ENCODE measurements at regions not wholly inside any gene's neighbourhood (a gene's known extent, or its start where the extent isn't known, plus 50 kb on each side); places are given as distances from the start of the nearest gene placed in this dataset.
"Not testable (repeated sequence)": the region's sequence is repeated elsewhere in the genome, so short reads cannot be mapped to it uniquely, and the experiment has no call there.

DNA sequence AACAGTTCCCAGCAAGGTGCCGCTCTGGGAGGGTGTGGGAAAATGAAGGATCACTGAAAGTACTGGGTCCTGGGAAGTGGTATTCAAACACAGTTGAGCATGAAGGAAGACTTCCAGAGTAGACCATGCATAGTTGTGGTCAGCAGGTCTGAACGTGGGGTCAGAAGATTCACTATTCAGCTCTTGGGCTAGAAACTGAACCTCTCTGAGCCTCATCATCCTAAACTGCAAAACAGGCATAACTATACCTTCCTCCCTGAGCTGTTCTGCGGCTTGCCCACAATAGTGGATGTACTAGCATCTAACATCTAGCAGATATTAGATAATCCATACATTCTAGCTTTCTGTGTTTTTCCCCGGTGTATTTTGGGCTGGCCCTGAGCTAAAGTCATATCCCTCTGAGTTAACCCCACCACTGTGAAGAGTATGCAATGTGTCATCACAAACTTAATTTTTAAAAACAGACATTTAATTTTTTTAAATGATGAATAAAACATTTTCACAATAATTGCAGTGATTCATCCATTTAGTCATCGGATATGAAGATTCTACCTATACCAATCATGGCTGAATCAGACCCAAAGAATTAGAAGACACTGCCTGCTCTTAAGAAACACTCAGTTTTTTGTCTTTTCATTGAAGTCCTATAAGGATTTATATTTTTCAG, 179.1 kb downstream of the BLID start:
- DNase-seq, result peak; percentile 91

DNA sequence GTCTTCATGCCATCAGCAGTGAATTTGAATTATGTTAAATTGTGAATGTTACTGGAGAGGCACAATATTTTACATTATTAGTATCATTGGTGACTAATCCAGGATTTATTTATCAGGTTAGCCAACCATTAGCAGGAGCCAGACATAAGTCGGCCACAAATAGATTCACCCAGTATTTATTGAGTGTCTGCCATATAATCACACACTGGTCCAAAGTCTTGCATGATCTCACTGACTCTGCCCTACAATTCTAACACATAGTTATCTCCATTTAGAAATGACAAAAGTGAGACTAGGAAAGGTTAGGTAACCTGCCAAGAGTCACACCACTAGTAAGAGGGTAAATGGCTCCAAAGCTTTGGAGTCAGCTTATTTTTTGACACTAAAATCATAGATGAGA, 179.6 kb downstream of the BLID start:
- peak; percentile 10 for DNase-seq

DNA sequence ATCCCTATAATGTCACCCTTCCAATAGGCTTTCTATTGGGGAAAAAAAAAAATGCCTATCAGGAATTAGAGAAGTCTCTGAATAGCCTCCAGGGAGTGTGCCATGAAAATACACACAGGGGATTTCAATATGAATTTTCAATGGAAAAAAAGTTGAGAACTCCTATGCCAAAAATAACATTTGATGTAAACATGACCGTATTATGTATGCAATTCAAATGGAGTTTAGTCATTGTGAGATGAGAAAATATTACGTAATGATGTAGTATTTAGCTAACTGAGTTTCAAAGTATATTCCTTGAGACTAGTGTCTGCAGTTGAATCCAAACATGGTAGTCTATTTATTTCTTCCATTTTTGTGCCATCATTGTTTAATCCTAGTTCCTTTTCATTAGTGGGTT, 182.3 kb downstream of the BLID start:
- DNase-seq, result peak; percentile 54

DNA sequence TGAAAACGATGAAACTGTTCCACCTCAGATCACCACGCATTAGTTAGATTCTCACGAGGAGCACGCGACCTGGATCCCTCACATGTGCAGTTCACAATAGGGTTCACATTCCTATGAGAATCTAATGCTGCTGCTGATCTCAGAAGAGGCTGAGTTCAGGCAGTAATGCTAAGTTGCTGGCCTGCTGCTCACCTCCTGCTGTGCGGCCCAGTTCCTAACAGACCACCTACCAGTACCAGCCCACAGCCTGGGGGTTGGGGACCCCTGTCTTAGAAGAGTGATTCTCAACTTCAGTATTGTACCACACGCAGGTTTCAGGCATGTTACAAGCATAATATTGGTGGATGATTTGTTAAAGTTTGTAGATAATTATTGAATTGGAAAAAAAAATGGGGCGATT, 182.7 kb downstream of the BLID start:
- no peak for DNase-seq

DNA sequence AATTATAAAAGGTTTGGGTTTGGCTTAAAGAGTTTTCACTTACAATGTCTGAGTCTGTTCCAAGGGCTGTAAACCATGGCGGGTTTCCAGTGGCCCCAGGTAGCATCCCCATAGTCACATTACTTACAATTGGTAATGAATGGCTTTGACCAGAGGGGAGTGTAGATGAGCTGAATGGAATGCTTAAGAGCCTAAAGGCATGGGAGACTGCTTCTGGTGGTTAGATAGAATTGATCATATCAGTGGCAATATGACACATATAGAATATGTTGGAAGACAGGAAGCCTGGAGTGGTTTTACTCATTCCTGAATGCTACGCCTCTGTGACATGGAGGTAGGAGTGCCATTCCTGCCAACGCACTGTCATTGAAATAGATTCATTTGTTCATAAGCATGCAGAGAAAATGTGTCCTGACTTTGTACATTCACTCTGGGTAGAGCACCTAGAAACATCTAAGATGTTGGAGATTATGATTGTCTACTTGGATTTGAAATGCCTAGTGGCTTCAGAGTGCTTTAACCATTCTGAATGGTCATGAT, 183.3 kb downstream of the BLID start:
- no peak for DNase-seq

DNA sequence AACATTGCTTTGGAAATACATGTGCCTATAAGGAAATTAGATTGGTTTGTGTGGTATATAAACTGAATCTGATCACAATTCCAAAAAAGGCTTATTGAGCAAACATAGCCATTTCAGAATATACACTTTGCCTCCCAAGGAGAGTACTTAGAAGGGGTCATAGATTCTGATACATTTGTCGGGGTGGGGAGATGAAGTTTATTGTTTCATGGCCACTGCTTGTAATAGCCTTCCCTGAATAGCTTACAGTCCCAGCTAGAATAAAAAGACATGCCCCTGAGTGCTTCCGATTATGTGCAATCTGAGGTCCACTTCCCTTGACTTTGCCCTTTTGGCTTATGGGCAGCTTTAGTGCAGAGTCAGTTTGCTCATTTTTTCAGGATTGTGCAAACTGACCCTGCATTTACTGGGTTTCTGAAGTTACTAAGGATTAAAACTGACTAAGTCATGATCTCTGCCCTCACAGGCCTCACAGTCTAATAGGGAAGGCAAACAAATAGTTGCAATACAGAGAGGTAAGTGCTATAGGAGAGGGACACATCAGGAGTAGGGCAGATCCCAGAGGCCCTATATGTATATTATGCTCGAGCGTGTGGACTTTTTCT, 184.2 kb downstream of the BLID start:
- peak; percentile 71 for DNase-seq

DNA sequence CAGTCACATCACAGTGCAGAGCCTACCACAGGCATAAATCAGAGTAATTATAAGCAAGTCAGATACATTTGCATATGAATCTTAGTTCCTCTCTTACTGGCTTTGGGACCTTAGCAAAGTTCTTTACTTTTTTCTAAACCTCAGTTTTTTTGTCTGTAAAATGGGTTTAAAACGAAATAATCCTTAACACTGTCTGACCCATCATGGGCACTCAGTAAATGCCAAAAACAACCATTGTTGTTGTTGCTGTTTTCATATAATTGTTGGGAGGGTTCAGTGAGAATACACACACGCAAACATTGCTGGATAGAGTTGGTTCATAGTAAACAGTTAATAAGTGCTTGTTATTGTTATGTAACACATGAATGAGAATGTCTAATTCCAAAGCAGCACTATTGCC, 184.9 kb downstream of the BLID start:
- DNase-seq, result no peak

DNA sequence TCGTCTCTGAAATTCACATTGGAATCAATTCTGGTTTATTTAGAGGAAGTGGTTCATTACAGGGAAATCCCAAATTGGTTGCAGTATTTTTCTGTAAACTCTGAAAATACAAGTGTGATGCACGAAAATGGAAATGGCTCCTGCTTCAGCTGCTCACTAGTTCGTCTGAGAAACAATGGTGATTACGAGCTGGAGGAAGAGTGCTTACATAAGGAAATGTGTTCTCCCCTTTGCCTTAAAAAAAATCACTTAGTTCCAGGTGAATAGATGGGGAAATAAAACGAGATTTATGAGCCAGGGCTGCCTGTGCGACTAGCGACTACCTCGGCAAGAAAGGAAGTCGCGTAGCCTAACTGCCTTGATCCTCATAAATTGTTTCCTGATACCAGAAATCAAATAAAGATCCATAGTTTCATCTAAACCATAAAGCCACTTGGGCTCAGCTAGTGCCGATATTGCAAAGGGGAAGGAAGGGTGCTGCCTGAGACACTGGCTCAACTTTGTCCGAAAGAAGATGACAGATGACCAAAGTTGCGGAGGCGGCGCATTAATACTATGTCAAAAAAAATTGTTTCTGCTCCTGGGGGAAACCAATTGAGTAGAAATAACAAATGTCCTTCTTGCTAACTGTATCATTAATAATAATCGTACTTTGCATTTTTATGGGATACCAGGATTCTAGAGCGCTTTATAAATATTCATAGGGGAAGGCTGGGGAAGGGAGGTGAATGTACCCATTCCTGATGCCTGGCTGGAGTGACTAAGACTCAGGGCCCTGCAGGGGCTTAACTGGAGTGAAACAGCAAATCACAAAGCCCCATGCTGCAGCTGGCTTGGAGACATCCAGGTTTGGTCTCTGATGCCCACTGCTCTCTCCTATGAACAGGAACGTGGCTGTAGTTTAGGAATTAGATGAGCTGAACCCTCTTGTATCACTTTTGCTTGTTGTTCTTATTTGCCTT, 185.7 kb downstream of the BLID start:
- no peak for DNase-seq

DNA sequence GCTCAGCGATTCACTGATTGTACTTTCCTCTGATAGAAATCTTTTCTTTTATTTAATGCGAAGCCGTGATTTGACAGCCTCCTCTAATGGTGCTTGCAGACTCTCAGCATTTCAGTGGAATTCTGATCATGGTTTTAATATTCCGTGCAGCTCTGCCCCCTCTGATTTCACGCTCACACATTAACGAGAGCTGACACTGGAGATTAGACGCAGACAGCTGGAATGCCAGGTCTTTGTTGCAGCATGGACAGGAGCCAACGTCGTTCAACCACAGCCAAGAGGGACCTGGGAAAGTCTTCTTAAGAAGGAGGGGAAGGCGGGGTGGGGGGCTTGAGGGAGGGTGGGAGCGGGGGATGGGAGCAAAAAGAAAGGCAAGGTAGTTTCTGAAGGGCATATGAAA, 186.4 kb downstream of the BLID start:
- DNase-seq, result peak; percentile 35

DNA sequence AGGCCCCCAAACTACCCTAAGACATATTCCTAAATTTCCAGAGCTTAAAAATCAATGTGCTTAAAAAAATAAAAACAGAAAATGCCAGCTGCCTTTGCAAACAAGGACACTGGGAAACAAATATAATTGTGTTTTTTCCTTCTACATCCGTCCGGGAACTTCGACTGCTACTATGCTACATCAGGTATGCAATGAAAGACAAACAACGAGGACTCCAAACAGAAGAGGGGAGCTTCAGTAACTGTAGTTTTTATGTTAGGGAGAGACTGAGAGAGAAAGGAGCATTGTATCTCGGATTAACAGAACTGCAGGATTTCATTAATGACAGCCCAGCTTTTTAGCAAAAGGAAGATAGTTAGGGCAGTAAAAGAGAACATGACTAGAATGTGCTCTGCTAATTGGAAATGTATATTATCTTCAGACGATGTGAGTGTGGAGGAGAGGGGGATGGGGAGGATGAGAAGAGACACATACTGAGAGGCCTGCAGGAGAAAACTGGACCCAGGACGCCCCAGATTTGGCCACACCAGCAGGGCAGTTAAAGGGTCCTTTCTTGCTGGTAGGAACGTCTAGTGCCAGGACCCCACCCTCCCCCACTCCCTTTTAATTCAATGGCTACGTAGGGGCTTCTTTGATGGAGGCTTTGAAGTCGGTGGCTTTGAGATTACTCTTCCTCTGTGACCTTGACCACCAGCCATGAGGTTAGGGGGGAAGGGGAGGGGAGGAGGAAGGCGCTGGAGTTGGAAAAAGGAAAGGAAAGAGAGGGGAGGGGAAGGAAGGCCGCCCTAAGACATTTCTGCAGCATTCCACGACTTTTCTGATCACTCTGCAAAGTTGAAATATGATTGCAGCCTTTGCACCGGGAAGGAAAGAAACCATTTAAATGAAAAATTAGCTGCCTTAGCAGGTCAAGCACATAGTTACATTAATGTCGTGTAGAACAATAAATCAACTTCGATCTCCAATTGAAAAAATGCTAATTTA, 187.1 kb downstream of the BLID start:
- no peak for DNase-seq

DNA sequence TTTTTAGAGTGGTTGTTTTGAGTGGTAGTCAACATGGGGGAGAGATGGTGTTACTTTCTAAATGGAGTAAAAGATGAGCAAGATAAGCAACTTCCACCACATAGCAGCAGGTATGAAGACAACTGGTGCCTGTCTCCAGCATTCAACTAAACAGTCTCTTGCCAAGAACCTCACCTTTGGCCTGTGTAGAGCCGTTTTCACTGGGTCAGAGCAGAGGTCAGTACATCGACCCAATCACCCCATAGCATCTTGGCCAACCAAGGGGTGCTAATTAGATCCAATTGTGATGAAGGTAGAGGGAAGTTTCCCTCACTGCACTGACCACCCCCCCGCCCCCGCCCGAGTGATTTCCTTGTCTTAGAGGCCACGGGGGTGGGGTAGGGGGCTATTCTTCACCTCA, 188.2 kb downstream of the BLID start:
- DNase-seq, result no peak

DNA sequence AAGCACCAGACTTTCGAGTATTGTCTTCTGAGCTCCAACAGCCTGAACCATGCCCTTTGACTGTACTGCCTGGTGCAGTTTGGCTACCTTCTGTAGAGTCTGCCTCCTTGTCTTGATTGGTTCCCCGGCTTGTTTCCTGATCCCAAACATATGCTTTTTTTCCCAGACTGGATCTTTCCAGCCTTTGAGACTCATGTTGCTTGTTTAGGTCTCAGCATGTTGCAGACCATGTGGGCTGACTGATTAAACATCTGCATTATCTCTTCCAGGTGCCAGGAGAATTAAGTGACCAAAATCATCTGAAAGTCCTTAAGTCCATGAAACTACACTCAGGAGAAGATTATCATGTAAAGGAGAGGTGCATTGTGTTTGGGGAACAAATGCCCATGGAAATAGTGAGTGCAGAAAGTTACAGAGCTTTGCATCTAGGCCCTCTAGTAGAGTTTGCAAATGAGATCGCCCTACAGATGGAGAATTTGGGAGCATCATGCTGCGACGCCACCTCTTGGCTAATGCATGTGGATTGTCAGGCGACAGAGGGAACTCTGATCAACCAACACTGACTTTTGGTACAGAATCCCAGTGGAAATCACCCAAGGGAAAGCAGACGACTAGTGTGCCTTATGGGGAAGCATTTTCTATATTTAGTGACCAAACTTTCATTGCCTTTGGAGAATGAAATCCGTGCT, 188.8 kb downstream of the BLID start:
- DNase-seq, result no peak

DNA sequence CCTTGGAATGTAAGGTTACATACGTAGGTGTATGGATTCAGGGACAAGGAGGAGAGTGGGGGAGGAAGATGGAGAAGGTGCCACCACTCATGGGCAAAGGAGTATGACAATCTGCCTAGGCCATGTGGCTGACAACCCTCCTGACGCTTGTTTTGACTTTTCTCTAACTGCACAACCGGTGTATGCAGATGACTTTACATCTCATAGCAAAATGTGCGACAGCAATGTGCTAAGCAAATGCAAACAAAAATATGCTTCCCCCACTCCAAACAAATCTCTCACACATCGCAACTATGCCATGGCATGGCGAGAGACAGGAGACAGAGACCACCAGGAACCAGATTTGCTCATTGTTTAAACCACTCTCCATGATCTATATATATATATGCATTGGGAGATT, 191.8 kb downstream of the BLID start:
- no peak for DNase-seq

DNA sequence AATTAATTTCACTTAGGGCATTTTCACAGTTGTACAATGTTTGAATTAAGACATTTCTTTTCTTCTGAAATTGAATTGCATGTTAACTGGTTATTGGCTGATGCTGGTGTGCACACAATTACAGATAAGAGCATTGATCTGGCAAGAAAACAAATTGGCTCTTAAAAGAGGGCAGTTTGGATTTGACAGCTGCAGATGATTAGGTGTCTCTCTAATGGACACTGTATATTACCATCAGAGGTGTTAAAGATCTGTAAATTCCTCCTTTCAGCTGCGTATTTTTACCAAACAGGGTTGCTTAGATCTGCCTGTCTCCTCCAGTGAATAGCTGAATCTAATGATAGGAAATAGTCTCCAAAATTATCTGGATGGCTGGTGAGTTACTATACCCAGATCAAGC, 198.5 kb downstream of the BLID start:
- DNase-seq, result no peak

DNA sequence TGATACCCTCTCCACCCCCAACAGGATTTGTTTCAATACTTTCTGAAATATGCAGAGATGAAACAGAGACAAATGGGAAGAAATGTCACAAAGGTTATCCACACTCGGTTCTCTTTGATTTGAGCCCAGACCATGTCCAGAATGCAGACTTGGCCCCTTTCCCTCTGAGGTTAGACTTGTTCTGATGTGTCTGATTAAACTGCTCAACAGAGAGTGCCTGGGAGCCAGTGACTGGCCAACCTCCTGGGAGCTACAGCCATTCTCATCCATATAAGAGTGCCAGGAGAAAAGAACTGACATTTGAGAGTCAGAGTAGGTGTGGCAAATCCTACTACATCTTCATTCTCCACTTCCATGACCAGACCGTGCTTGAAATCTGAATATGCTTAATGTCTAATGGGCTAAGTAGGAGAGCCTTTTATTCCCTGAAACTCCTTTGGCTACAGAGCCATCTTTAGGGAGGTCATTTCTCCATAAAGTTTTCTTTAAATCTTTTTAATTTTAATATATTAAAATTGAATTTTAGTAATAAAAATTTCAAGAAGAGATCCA, 201.4 kb downstream of the BLID start:
- no peak for DNase-seq

DNA sequence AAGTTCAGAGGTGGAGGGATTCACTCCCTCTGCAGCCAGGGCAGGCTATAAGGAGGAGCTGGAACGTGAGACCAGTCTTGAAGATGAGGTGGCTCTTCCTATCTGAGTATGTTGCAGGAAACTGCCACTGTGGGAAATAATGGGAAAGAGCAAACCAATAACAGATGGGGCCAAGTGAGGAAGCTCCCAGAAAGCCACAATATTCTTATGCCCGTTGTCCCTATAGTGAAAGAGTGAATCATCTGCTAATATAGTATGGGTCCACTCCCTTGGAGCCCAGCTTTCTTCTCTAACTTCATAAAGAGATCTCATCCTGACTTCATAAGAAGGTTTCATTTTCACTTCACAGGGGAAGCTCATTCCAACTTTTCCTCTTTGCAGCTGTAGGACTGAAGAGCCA, 206.4 kb downstream of the BLID start:
- no peak for DNase-seq

DNA sequence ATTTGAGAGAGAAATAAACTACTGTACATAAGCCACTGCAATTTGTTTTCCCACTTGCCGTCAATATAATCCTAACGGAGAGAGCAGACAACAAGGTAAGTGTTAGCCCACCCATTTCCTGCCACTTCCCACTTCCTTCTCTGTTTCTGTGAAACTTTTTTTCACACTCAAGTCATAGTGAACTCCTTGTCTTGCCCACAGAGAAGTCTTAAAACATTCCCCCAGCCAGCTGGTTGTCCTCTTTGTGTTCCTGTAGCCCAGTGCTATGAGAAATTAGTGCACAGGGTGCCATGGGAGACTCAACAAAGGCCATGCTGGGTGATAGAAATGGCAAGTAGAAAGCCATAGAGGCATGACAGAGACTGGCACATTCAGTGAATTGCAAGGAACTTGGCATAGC, 208.6 kb downstream of the BLID start:
- DNase-seq, result no peak

DNA sequence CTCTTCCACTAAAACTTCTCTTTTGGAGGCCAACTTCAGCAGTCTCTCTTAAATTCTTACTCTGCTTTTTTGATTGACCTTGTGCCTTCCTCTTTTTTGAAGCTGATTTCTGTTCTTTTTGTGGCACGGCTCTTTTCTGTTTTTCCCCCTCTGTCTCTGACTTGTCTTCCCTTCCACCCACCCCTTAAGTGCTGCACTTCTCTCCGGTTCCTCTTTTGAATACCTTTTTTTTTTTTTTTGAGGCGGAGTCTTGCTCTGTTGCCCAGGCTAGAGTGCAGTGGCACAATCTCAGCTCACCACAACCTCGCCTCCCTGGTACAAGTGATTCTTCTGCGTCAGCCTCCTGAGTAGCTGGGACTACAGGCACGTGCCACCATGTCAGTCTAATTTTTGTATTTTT, 211.9 kb downstream of the BLID start:
- no peak for DNase-seq

DNA sequence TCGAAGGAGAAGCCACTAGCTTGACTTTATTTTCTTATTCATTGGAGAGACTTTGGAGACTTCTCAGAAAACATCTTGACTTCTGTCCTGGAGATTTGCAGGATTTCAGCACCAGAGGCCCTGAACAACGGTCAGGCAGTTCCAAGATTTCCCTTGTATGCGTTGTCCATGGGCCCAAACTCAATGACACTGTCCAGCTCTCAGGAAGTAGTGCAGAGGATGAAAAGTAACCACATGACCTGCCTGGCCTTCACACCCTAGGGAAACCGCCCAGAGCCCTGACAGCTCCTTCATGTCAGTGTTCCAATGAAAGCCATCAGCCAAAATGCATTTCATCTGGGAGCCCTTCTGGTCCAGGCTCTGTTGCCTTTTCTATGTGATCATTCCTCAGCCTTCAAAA, 214.1 kb downstream of the BLID start:
- DNase-seq, result no peak

DNA sequence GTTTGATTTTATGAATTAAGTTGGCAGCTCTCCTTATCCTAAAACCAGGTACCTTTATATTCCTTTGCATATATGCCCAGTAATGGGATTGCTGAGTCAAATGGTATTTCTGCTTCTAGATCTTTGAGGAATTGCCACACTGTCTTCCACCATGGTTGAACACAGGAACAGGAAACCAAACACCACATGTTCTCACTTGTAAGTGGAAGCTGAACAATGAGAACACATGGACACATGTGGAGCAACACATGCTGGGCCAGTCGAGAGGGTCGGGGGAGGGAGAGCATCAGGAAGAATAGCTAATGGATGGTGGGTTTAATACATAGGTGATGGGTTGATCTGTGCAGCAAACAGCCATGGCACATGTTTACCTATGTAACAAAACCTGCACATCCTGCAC, 214.6 kb downstream of the BLID start:
- DNase-seq, result not testable (repeated sequence)

DNA sequence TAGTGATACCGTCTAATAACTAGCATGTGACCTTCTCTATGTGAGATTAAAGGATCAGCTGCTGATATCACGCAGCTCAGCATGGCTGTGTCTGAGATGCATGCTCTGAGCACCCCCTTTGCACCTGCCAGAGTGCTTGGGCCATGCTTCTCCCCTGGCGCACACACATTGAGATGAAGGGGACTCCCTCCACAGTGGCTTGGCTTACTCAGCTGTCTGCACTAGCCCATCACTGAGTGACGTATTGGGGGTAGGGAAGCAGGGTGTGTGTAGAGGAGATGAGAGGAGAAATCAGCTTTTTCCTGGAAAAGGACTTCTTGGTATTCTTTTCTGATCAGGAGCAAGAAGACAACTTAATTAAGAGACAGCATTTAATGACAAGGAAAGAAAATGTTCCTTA, 216.5 kb downstream of the BLID start:
- DNase-seq, result no peak

DNA sequence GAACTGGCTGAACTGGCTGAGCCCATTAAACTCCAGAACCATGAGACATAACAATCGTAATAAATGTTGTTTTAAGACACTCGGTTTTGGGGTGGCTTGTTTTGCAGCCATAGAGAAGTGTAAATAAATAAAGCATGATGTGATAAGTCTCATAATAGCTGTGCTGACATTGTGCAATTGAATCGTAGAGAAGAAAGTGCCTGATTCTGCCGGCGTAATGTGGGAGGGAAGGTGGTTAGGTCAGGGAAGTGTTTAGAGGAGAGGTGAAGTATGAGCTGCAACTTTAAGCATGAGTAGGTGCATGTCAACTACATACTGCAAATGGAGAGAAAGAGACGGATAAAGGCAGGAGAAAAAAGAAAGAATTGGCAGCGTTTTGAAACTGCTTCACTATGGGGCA, 217.1 kb downstream of the BLID start:
- no peak for DNase-seq

Measured in HCEC 1CT (cell line).